GM18909 (cell line): ENCODE measurements at regions not wholly inside any gene's neighbourhood (a gene's known extent, or its start where the extent isn't known, plus 50 kb on each side); places are given as distances from the start of the nearest gene placed in this dataset.
"Not testable (repeated sequence)": the region's sequence is repeated elsewhere in the genome, so short reads cannot be mapped to it uniquely, and the experiment has no call there.

Experiments used
- ATAC-seq: cut with Tn5 transposase; IDR thresholded peaks from one replicate; pipeline ENCODE4 v1.9.1; 2021; ENCODE audit warnings: mild to moderate bottlenecking; ENCODE audit not compliant: unreplicated experiment, poor library complexity

DNA sequence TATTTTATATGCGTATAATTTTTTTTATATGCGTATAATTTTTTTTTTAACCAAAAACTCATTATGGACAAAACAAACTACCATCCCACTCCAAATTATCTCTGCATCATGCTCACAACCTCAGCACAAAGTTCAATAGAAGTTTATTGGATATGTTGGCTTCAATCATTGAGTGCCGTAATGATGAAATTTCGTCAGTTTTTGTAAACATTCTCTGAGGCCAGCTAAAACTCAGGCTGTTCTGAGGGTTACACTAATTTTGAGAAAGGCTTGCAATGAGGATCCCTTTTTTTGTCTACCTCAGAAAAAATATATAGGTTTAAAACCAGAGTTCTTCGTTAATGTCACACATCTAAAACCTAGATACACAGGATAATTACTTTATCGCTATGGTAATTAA is 1253.2 kb downstream of the EFNA5 start:
- no peak for ATAC-seq

DNA sequence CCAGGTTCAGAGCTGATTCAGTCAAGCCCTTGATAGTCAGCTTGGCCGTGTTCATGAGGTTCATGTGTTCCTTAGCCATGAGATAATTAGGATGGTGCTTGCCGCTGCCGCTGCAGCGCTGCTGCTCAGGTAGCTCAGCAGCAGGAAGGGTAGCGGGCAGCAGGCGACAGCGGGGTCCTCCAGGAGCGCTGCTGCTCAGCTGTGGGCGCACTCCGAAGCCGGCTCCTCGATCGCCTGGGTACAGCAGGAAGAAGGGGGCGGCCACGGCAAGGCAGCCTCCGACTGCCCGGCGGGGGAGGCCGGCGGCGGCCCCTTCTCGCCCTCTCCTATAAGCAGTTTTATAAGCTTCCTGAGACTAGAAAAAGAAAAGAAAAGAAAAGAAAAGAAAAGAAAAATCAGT is 1253.6 kb downstream of the EFNA5 start:
- no peak for ATAC-seq

DNA sequence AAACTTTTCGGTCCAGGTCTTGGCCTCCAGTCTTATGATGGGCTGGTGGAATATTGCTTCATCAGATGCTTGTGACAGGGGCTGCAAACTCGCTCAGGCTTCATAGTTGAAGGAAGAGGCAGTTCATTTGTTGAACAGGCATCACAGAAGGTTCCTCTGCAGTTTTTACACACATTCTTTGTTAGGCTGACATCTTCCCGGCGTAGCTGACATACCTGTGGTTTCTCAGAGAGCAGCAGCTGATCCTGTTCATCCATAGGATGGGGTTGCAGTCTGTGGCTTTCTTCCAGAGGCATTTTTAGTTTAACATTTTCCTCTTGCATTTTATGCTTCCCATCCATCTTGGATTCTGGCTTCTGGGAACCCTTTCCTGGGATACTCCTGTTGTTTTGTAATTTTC is 1255.2 kb downstream of the EFNA5 start:
- ATAC-seq: no peak

DNA sequence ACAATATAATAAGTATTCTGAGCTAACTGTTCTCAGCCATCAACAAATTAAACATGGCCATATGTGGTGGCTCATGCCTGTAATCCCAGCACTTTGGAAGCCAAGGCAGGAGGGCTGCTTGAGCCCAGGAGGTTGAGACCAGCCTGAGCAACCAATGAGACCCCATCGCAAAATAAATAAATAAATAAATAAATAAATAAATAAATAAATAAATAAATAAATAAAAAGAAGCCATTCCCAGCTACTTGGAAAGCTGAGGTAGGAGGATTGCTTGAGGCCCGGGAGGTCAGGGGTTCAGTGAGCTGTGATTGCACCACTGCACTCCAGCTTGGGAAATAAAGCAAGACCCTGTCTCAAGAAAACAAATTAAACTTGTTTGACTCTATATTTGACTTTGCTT is 1256.4 kb downstream of the EFNA5 start:
- ATAC-seq: no peak

DNA sequence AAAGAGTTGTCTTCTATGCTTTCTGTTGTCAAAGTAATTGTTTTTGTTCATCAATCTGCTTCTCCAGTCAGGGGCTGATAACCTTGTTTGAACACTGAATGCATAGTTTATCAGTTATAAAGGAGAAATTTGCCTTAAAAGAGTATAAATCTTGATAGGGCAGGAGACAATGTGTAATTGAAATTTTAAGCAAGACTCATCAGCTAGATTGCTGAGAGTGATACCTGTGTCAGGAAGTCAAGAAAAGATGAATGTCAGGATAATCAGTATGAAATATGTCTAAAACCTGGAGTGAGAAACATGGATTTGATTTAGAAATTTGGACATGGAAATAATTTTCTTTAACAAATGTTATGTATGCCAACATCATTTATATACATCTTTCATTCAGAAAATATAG is 1258.1 kb downstream of the EFNA5 start:
- ATAC-seq: no peak

DNA sequence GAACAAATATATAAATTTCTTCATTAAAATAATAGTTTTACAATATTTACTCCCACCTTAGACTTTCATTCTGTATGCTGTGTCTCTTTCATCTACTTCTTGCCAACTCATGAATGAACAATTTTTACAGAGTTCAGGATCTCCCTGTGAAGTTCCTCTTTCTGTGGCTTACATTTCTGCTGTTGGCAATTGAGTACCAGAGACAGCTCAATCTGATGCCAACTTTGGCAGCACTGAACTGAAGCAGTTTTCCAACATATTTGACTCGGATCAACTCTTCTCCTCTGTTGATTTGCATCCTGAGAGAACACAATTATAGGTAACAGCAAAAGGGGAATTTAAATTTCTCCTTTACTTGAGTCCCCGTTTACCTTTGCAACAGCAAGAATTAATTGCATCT is 1262.2 kb downstream of the EFNA5 start:
- no peak for ATAC-seq

DNA sequence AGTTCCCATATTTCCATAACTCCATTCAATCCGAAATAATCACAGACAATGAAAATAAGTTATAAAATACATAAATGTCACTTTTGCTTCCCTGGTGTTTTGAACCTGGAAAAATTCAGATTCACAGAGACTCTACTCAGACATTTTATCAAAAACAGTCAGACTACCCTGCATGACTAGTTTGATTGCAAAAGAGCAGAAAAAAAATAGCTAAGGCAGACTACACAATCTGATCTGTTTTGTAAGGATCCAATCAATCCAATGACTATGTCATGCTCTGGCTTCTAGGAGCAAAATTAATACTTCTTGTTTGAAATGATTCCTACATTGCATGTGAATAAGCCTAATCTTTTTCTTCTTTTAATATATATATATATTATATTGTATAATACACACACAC is 1262.6 kb downstream of the EFNA5 start:
- ATAC-seq: no peak

DNA sequence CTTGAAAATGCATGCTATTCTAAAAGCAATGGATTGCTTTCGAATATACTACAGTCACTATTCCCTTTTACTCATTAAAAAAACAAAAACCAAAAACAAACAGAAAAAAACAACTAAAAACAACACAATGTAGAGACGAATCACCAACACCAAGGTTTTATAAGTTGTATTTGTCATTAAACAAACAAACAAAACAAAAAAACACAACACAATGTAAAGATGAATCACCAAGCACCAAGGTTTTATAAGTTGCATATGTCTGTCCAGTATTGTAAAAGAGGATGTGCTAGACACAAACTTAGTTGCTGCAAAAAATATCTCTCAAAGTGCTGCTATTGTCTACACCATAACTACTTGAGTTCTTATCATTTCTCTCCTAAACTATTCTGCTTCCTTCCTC is 1269.2 kb downstream of the EFNA5 start:
- no peak for ATAC-seq

DNA sequence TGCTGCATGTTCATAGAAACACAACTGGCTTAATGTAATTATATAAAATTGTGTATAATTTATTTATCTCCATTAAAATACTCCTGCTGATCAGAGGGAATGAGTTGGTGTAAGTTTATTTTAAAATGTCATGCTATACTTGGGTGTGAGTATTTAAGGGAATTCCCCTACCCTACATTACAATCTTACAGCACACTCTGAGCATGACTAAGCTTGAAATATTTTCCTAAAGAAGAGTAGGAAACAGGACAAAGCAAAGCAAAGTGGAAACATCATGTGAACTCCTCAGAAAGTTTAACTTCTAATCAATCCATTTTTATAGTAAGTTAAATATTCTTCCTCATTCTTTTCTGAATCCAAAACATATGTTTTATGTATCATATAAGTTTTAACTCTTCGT is 1271.3 kb downstream of the EFNA5 start:
- ATAC-seq: no peak

DNA sequence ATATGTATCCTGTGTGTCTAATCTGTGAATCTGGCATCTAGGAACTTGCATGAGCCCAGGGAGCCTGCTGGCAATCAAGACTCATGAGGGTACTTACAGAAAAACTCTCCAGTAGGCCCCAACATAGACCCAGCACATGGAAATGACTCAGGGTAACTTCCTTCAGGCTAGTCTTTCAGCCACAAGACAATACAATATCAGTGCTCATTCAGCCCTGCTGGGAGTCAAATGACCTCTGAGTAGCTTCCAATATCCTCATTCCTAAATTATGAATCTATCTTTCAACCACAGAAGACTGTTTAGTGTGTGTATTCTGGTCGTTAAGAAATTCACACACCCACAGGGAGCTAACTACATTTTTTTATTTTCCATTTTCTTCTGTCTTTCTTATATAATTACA is 1273.0 kb downstream of the EFNA5 start:
- ATAC-seq: no peak

DNA sequence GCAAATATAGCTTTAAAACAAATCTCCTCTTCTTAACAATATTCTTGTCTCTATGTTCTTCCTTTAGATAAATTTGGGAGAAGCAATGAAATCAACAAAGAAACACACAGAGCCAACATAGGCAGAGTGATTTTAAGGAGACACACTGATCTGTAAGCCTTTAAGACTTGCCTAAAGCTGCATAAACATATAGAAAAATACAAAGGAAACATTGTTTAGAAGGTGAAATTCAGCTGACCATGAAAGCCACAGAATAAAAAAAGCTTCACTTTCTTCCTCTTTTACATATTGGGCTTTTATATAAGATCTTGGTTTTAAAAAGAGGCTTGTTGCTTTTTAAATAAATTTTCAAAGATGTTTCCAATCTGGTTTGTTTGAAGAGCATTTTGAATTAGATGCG is 1277.5 kb downstream of the EFNA5 start:
- no peak for ATAC-seq

DNA sequence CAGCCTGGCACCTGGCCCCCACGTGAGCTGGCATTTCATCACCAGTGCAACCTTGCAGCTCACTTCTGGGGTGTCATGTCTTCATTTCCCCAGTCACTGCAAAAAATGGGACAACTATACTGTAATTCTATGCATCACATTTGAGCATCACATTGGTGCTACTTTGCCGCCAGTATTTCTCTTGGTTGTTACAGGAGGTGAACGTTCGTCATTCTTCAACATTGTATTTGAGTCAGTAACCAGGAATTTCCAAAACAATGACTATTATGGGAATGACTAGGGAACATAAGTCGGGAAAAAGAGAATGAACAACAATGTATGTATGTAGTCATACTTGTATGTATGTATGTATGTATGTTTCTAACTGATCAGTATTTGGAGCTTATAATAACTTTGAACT is 1278.0 kb downstream of the EFNA5 start:
- ATAC-seq: no peak

DNA sequence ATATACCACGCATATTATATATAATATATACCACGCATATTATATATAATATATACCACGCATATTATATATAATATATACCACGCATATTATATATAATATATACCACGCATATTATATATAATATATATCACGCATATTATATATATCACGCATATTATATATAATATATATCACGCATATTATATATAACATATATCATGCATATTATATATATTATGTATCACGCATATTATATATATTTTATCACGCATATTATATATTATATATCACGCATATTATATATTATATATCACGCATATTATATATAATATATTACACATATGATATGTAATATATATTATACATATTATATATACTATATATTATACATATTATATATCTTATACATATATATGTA is 1283.0 kb downstream of the EFNA5 start:
- not testable (repeated sequence) for ATAC-seq

DNA sequence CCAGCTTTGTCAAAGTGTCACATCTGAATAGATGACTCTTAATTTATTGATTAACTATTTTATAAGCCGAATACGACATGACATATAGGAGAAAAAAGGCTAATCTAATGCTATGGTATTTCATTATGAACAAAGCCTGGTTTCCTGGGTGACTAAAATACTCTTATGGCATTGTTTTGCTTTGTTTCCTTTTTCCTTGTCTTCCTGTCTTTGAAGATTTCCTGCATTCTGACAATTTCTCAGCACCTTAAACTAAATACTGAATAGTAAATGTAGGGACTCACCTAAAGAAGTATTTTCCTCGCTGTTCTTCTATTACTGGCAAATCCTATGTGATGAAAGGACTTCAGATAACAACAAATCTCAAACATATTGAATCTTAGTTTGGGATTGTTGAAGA is 1284.5 kb downstream of the EFNA5 start:
- ATAC-seq: no peak

DNA sequence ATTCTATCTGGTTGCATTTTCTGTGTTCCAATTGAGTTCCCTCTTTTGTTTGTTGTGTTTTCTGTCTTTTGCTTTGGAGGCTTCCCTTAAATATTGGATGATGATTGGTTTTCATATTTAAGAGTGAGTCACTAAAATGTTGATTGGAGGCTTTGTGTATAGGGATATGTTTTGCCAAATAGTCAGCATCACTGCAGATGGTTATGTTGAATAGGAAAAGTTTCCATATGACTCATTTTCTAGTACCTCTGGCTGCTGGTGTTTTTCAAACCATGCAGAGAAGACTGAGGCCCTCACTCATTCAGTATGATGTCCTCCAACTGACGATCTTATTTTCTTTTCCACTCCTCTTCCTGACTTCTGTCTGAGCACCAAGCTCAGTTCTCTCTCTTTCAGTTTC is 1290.0 kb downstream of the EFNA5 start:
- ATAC-seq: no peak

DNA sequence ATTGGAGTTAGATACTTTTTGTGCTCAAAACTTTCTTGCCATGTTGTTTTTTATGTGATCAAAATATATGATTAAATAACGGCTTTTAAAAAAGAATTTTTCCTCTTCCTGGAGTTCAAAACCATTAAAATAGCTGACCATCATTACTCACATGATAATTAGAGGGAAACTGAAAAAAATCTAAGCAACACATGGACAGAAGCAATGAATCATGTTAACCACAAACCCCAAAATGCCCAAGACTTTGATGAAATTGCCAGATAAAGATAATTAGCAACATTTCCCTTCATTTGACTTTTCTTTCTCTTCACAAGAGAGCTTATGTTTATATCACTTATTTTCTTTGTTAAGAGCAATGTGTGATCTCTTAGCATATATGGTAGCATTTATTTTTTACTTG is 1294.2 kb downstream of the EFNA5 start:
- ATAC-seq: no peak

DNA sequence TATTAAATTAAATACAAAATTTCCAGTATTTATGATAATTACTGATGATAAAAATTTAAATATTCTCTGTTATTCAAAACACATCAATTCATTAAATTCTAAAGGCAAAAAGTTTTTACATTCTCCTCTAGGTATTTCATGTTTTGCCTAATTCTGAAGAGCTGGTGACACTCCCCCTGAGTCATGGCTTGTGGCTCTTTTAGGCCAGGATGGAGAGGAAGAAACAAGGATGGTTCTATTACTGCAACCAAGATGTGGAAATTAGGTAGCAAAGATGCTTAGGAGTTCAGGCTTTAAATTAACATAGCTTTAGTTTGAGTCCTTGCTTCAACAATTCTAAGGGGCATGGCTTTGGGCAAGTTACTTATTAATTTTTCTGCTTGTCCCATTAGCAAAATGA is 1295.8 kb downstream of the EFNA5 start:
- ATAC-seq: no peak

DNA sequence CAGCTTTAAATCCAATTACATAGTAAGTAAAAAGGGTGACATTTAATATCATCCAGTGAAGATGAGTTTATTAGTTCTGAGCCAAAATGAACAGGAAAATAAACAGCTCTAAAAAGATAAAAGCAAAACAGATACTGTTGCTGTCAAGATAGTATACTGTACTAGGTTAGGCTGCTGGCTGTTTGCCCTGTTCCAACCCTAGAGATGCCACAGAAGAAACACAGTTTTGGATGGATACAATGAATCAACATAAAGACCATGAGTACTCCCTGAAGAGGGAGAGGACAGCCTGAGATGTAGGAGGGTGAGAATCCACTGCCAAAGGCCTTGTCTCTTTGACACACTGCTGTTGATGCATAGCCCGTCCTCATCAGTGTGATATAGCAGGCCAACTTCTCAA is 1302.7 kb downstream of the EFNA5 start:
- no peak for ATAC-seq

DNA sequence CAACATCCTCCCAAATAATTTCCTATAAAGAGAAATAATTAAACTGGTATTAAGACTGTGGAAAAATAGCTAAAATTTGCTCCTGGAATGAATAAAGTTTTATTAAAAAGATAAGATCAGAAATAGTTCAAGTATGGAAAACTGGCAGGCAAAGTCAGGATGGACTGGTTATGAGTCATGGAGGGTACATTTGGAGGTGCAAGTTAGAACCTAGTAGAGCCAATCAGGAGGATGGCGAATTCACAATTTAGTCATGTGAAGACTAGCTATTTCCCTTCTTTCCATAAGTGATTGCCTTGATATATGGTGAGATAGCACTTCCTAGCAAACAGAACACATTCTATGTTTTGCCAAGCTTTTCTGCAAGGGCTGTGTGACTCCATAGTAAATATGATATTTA is 1303.5 kb downstream of the EFNA5 start:
- ATAC-seq: no peak

DNA sequence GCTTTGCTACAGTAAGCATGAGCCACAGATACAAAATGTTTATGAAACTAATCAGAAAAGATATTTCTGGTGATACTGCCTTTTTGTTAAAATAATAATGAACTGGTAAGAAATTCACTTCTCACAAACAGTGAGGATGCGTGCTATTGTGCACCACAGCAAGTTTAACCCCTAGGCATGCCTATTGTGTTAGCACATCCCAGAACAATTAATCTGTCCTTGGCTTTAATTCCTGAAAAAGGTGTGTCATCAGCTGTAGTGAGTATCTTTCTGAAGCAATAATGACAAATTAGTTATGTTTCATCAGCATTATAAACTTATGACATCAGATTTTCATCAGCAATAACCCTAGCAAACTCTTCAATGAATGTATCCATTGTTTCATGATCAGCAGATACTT is 1307.2 kb downstream of the EFNA5 start:
- no peak for ATAC-seq

DNA sequence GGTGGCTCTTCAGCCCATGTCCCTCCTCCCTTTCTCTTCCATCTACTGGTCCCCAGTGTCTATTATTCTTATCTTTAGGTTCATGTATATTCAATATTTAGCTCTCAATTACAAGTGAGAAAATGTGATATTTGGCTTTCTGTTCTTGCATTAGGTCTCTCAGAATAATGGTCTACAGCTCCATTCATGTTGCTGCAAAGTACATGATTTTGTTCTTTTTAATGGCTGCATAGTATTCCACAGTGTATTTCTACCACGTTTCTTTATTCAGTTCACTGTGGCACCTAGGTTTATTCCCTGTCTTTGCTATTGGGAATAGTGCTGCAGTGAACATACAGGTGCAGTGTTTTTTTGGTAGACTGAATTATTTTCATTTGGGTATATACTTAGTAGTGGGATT is 1308.8 kb downstream of the EFNA5 start:
- no peak for ATAC-seq

DNA sequence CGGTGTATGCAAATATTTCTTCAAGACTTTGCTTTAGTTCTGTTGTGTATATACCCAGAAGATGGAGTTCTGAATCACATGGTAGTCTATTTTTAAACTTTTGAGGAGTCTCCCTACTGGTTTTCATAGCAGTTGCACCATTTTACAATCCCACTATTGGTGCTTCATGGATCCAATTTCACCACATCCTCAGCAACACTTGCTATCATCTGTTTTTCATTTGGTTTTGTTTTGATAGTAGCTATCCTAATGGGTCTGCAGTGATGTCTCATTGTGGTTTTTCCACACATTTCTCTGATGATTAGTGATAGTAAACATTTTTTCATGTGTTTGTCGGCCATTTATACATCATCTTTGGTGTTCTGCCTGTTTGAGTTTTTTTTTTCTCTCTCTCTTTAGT is 1339.3 kb downstream of the EFNA5 start:
- ATAC-seq: no peak

DNA sequence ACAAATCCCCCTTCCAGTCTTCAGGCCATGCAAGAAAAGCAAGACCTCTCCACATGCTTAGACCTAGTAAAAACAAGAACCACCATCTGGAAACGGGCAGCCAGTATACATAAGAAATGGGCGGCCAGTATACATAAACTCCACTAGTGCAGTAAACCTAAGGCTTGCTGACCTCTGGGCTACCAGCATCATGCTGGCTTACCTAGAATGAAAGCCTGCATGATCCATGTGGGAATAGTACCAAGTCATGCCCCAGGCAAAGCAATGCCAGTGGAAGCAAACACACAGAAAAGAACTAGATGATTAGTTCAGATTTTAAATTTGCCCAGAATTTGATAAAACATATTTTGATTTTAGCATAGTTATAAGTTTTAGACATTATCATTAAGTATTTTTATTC is 1346.4 kb downstream of the EFNA5 start:
- no peak for ATAC-seq

DNA sequence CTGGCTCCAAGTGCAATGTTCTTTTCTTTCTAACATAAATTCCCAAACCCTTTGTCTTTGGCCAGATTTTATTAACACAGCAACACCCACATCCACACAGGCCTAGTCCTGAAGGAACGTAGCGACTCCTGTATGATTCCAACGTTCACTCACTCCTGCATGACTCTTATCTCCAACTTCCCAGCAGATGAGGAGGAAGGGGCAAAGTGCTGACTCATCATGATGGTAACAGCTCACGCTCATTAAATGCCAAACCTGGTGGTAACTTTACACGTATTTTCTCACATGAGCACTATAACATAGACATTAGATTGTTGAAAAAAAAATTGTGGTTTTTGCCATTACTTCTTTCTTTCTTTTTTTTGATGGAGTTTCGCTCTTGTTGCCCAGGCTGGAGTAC is 1349.5 kb downstream of the EFNA5 start:
- ATAC-seq: no peak
